ENCODE measurements at regions not wholly inside any gene's neighbourhood (a gene's known extent, or its start where the extent isn't known, plus 50 kb on each side); places are given as distances from the start of the nearest gene placed in this dataset.

DNA sequence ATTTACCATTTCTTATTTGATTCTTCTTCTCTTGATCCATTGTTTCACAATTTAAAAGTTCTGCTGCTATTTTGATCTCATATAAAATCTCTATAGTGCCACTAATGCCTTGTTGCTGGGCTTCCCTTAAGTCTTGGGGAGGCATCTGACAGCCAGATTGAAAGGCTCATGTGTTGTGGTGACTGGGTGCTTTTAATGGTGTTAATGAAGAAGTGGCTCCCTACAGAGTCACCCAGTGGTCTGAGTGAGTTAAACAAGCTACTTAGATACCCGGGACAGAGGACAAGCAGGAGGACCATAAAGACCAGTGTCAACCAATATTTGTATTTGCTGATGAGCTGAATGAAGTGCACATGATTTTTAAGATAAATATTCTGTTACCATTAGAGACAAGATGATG lies 176.4 kb upstream of the HABP2 start:
- DNase-seq: no peak

DNA sequence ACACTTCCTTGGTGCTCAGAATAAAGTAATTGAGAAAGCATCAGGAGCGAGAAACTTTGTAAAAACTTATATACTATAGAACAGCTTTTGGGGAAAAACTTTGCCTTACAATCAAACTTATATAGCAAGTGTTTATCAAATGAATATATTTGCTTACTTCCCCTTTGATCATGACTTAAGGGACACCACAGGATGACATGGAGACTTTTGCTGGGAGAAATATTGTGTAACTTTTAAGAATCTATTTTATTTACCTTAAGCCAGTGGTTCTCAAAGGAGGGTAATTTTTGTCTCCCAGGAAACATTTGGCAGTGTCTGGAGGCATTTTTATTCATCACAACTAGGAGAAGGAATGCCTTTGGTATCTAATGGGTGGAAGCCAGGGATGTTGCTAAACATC lies 173.8 kb upstream of the HABP2 start:
- no peak for DNase-seq

DNA sequence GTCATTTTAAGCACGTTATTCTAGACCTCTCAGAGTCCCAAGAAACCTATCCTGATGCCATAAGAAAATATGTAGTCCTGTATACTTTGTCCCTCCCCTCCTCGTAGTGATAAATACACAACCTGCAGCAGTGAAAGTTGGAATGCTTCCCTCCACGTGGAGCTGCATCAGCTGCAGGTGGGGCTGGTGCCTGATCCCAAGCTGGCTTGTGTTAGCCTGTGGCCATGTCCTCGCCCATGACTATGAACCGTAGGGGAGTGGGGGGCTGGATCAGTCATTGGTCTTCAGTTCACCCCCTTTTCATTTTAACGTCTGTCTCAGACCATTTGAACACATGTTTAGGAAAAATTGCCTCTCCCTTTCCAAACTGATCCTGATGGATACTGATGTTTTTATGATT lies 171.4 kb upstream of the HABP2 start:
- no peak for DNase-seq

DNA sequence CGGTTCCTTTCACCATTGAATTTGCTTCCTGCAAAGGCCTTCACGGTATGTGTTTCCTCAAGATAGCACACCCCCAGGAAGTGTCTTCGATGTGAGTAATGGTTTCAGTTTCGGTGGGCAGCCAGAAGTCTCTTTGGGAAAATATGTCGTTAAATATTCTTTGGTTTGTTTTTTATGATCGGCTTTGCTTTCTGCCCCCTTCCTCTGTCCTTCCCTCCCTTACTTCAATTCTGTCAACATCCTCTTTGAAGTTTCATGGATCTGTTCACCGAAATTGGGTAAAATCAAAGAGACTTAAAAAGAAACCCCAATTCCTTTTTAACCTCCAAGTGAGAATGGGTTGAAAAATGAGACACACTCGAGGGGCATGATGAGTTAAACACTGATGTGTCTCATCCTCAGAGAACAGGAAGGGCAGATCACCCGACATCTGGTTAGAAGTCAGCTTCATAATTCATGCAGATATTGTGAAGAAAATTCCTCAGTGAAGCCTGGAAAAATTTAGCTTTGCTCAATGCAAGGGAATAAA lies 170.8 kb upstream of the HABP2 start:
- no peak for DNase-seq

DNA sequence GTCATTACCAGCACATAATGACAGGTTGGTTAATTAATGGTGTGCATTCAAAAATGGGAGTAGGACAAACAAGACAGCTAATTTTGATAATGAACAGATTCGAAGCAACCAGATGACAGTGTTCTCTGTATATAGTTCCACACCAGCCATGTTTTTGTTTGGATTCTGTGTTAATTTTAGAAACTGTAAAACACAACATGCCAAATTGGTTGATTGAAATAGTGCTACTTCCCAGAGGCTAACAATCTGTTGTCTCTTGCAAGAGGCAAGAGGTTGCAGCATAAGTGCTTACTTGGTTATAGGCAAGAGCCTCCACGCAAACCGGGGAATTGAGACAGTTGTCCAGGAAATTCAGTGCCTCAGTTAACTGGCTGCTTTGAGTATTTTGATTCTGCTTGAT lies 170.2 kb upstream of the HABP2 start:
- no peak for DNase-seq

DNA sequence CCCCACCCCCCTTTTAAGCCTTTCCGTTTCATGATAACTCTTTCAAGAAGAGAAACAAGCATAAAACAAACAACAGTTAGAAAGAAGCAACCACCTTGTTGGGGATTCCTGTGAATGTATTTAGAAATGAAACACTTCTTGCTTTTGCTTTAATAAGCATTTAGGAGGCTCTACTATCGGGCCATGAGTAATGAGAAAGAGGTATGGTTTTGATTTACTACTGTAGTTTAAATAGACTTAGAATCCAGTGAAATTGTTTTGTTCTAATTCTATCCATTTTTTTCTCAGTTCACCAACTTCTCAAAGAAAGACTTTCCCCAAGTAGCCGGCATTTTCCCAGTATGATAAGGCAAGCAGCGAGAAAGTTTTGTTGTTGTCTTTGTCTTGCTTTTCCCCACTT lies 168.7 kb upstream of the HABP2 start:
- no peak for DNase-seq

DNA sequence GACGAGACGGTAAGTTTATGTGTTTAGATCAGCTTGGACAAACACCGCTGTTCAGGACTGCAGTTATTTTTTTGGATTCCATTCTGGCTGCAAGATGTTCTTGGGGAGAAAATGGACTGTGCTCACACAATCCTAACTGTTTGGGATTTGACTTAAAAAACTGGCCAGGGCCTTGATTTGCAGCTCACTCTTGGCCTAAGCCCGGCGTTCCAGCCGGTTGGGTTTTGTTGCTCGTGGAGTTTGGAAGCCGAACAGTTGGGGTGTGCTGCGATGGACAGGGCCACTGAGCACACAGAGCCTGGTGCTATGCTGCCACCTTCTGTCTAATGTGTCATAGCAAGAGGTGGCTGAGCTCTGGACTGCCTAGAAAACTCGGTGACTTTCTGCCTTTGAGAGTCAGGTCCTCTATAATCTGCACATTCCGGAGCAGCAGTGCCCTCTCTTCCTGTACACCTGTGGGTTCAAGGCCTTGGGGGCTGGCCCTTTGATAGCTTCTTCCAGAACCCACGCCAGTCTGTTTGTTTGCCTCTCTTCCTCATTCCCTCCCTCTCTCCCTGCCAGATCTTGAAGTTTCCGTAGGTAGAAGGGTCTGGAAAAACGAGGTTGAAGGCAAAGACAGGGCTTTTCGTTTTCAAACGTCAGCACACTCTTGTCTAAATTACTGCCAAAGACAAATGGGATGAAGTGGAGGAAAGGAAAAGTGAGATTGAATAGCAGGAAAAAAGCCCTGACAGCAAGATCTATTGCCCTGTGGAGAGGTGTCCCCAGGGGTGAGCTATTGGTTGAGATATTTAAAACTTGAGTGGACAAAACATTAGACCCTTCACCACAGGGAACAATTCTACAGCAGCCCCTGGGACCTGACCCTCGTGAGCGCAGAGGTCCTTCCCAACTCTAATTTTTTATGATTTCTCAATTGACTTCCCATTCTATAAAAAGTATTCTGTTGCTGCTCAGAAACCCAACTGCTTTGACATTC lies 167.5 kb upstream of the HABP2 start:
- peak; percentile 74 for DNase-seq

DNA sequence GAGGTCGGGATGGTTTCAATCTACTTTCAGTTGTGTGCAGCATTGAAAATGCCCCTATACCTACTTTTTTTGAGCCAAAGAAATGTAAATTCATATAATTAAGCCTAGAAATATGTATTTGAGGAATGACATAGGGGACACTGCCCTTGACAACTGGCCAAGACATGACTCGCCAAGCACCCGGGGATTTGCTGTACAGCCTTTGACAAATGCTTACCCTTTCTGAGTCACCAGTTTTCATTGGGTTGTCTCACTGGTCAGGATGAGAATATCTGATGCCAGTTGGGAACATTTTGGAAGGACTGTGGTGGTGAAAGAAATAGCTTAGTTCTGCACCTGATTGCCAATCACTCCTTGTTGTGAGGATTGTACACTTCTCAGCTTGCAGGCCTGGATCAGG lies 166.8 kb upstream of the HABP2 start:
- DNase-seq: no peak

DNA sequence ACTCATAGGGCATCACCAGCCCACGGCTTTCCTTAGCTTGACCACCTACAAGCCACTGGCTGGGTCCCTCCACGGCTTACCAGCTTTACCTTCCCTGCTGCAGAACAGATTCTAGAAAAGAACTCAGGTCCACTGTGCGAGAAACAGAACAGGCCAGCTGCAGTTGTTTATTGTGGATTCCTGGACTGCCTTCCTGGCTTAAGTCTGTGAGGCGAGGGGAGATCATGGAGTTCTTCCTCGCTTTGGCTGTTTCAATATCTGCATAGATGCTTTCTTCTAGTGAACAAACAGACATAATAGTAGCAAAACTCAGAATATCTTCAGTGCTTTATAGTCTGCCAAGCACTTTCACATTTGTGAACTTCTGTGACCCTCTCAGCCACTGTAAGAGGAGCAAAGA lies 162.9 kb upstream of the HABP2 start:
- DNase-seq: no peak

DNA sequence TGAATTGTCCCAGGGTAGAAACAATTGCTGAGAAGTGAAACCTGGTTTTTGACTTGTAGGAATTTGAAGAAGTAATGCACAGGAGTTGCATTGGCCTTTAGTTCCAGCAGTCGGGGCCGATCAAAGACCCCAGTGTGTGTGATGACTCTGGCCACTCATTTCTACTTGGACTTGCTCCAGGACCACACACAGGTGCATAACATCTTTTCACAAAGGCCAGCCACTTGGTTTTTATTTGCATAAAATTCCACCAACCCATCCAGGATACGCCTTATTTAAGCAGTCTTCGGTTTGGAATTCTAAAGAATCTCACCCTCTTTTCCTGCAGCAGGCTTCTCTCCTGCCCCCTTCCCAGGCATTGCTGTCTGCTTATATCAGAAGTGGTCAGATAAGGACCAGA lies 162.0 kb upstream of the HABP2 start:
- DNase-seq: no peak

DNA sequence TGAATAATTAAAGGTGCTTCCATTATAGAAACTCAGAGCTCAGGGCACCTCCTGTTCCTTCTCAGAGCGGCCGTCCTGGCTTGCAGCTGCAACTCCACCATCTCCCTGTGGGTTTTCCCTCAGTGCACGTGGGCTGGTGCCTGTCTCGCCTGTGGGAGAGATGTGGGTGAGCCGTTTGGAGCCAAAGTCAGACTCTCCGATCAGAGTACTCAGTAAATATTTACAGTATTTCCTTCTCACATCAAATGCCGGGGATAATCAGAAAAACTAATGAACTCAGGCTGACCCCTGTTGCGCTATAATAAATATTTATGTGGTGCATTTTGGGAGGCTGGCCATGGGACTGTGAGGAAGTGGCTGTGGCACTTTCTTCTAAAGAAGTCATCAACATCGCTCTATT lies 155.8 kb upstream of the HABP2 start:
- no peak for DNase-seq

DNA sequence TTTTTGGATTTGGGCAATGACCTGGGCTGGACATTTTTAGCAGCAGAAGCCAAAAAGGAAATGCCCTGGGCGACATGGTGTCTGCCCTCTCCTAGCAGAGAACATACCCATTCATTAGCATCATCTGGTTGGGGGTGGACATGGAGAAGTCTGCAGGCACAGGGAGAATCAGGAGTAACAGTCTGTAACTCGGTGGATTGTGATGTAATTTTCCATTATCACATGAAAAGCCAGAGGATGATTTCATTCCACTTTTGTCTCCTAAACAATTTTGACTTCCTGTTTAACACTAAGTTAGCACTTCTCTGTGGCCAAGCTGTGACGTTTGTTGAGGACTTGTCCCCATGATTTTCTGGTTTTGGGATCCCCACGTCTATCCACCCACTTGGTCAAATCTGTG lies 153.8 kb upstream of the HABP2 start:
- DNase-seq: no peak

DNA sequence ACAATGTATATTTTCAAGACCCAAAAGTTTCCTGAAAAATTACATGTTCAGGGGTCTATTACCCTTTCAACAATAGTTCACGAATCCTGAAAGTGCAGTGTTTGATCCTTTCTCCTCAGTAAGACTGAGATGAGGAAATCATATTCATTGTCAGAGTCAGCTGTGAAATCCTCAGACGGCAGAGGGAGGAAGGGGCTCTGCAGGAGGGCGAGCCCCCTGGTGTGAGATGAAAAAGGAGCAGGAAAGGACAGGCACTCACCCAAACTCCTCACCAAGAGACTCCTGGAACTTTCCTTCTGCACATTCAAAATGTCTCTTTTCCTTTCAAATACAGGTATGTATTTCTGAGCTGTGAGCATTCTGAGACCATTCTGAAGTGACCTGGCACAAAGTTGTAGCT lies 150.3 kb upstream of the HABP2 start:
- no peak for DNase-seq

DNA sequence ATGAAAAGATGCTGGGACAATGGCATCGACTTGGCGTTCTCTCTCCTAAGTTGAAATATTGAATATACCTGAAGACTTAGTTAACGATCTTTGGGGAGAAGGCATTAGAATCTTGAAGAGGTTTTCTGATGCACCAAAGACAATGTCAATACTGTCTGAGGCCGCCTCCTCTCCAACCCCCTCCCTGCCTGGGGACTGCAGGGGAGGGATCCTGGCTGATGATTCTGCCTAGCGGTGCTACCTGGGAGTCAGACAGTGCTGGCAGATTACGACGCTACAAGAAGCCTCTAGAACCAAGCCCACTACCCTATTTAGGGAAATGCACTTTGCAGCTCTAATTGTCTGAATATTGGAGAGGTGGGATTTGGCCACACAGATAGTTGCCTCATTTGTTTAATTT lies 145.6 kb upstream of the HABP2 start:
- DNase-seq: no peak

DNA sequence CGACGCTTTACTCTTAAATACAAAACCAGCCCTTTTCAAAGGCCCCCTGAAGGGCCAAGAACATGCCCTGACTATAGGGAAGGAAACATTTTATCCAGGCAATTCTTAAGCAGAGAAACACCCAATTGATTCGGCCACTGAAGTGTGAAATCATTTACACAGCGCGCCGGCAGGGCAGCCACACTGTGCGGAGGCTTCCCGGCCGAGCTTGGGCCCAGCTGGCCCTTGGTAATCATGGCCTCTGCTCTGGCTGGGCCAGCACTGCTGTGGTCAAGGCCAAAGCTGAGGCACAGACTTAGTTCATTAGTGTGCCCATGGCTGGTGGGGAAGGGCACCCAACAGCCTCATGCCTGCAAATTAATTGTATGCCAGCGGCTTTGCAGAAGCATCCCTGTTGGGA lies 143.7 kb upstream of the HABP2 start:
- DNase-seq: no peak

DNA sequence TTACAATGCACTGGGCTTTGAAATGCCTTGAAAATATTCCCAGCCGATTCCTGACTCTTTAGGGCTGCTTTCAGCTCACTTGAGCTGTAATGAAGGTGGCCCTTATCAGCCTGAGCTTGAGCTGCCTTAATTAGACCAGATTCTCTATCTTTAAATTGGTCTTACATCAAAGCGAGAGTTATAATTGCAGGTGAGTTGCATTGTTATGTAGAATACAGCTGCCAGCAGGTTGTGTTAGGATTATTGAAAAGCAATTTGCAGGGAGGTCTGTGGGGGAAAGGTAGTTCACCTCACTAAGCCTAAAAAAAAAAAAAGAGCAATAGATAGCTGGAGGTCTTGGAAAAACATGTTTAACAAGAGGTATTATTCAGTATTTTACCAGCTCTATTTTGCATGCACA lies 142.2 kb upstream of the HABP2 start:
- DNase-seq: peak; percentile 86

DNA sequence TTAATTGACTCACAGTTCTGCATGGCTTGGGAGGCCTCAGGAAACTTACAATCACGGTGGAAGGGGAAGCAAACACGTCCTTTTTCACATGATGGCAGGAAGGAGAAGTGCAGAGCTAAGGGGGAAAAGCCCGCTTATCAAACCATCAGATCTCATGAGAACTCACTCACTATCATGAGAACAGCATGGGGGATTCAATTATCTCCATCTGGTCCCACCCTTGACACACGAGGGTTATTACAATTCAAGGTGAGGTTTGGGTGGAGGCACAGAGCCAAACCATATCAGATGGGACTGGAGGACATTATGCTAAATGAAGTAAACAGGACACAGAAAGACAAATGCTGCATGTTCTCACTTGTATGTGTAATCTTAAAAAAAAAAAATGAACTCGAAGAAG lies 141.4 kb upstream of the HABP2 start:
- peak; percentile 84 for DNase-seq

DNA sequence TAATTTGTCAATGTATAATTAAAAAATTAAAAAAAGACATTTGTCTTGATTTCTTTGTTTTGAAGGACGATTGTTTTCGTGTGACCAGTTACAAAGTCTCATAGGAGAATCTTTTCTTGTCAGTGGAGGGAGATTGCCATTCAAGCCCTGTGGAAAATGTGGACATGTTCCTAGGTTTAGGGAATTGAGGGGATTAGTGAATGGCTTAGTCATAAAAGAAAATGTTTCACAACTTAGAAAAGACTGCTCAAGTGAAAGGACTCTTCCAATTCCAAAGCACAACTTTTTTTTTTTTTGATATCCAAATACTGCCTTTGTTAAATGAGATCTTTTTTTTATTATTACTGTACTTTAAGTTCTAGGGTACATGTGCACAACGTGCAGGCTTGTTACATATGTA lies 140.7 kb upstream of the HABP2 start:
- DNase-seq: no peak

DNA sequence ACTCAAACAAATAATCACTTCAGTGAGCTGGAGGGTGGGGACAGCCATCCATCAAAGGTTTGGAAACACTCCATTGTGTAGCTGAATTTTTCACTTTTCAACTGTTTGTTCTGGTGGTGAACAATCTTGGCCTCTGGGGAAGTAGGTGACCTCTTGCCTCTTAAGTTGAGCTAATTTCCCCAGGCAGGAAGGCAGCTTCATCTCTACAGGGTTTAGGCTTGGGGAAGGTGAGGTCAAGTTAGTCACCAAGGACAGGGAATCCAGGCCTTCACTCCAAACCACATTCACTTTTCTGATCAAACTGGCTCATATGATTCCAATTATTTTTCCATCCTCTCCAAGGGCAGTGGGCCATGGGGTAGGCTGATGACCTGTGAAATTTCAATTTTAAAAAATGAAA lies 138.3 kb upstream of the HABP2 start:
- DNase-seq: no peak

DNA sequence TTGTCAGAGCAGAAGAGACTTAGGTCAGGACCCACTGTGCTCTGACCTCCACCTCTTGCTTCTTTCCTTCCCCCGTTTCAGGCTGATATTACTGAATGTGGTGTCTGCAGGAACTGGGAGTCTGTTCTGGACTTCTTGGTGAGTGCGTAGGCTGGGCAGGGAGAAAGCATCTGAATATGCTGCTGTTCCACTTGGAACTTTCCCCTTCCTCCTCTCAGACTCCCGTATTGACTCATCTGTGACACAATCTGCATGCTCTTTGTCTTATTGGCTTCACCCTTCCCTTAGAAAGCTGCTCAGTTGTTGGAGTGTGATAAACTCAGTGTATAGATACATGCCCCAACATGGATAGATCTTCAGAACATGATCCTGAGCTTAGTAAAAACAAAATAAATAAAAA lies 137.6 kb upstream of the HABP2 start:
- DNase-seq: no peak

DNA sequence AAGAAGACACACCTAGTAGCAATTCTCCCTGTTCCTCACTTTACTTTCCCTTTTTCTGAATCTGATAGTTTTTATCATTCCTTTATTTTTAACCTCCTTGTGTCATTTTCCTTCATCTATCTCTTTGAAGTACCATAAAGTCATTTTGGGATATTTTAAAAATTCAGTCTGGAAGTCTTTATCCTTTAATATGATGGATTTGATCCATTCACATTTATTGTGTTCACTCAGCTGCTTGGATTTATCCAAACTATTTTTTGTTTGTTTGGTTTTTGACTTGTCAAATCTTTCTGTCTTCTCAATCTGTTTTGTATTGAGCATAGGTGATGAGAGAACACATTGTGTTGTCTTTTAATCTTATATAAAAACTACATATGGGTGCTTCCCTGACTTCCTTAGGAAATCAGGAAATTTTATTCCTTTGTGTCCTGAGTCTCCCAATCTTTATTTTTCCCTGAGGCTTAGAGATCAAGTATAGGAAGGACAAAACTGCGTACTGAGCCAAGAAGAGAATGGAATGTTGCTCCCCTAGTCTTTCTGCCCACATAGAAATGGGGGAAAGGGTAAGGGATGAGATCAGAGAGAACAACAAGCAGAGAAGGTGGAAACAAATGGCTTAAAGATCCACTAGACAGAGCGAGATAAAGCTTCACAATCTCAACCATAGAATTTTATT lies 132.7 kb upstream of the HABP2 start:
- DNase-seq: no peak

DNA sequence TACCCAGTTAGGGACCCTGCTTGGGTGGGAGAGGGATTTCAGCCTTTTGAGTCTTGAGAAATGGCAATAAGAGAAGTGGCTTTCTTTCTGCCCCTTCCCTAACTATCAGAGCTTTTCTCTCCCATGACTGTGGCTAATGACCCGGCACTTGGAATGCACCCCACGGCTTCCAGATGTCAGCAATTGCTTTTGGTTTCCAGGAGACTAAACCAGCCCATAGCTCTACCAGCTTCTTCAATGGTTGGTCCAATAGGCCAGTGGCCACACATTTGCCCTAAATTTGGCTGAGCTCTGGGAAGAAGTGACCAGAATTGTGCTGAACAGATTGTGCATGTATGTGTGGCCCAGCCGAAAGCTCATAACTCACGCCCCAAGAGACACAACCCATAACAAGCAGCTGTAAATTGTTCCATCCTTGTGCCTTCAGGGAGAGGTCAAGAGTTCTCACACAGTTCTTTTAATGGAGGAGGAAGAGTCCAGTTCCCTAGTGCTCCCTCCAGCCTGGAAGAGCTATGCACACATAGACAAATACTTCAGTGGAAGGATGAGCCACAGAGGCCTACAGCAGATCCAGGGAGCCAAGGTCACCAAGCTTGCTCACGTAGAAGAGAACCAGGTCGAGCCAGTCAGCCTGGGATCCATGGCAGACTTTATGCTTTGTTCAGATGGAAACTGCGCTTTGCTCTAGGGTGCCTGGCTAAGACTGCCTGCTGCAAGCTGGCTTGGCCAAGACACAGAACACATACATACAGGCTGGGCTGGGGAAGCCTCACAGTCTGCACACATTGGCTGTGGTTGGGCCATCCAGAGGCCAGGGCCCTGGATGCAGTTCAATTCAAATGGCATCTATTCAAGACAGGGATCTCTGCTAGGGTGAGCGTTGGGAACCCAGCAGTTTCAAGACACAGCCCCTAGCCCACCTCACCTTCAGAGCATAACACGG lies 131.8 kb upstream of the HABP2 start:
- no peak for DNase-seq

DNA sequence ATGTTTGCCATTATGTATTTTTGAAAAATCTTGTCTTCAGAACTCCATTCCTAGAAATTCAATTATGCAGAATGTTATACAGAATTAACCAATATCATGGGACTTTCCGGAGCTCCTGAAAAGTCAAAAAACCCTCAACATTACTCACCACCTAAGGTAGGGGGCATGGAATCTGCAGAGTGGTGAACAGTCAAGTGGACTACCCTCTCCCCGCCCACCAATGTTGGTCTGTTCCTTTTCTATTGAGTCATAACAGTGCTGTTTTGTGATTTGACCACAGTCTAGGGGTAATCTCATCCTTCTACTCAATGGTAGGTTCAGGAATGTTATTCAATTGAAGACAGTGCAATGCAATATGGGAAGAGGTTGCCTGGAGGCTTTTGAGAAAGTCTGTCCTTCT lies 130.5 kb upstream of the HABP2 start:
- DNase-seq: no peak

Data from NCI-H146 (cell line).